PC-3 (cell line): ENCODE measurements at regions not wholly inside any gene's neighbourhood (a gene's known extent, or its start where the extent isn't known, plus 50 kb on each side); places are given as distances from the start of the nearest gene placed in this dataset.

ENCODE experiments used
- EZH2 ChIP-seq: fragments of 300-600 bp; sonication (generic); IDR thresholded peaks from one replicate; pipeline ENCODE4 v1.6.1; 2017; ENCODE audit warnings: antibody characterized with exemption, mild to moderate bottlenecking, low read length; ENCODE audit not compliant: unreplicated experiment
- TF ChIP-seq, protein P1 (sequence below): fragments of 300-600 bp; sonication (generic); conservative IDR thresholded peaks from 2 replicates; pipeline ENCODE4 v1.5.1; 2017; ENCODE audit warnings: antibody characterized with exemption, low read depth, mild to moderate bottlenecking, low read length

DNA sequence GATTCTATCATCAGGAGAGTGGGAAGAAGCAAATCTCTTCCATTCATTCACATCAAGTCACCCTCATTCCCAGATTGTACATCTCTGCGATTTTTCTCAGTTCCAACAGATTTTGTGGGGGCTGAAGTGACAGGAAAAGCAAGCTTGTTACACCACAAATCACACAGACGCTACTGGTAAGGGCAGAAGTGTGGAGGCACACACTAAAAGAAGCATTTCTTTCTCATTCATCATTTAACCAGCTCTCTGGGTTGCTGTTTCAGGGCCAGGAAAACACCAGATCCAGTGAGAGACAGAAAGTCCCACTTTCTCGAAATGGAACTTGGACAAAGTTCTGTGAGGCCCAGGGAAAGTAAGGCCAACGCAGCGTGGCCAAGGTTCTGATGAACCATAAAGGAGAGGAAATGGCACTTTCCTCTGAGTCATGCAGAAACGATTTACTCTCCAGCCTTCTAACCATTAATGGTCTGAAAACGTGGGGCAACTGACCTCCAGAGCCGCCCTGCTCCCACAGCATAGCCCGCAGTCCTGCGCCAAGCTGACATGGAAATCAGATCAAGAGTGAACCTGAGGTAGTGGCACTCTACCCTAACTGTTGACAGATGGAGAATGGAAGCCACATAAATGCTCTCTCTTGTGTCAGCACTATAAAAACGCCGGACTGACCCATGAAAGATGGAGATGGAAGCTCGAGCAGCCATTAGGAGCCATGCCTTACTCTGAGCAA lies 191.0 kb downstream of the C1D start:
- no peak for TF ChIP-seq EZH2
- TF ChIP-seq, protein P1, sequence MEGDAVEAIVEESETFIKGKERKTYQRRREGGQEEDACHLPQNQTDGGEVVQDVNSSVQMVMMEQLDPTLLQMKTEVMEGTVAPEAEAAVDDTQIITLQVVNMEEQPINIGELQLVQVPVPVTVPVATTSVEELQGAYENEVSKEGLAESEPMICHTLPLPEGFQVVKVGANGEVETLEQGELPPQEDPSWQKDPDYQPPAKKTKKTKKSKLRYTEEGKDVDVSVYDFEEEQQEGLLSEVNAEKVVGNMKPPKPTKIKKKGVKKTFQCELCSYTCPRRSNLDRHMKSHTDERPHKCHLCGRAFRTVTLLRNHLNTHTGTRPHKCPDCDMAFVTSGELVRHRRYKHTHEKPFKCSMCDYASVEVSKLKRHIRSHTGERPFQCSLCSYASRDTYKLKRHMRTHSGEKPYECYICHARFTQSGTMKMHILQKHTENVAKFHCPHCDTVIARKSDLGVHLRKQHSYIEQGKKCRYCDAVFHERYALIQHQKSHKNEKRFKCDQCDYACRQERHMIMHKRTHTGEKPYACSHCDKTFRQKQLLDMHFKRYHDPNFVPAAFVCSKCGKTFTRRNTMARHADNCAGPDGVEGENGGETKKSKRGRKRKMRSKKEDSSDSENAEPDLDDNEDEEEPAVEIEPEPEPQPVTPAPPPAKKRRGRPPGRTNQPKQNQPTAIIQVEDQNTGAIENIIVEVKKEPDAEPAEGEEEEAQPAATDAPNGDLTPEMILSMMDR = no peak
